ENCODE measurements at regions not wholly inside any gene's neighbourhood (a gene's known extent, or its start where the extent isn't known, plus 50 kb on each side); places are given as distances from the start of the nearest gene placed in this dataset.

DNA sequence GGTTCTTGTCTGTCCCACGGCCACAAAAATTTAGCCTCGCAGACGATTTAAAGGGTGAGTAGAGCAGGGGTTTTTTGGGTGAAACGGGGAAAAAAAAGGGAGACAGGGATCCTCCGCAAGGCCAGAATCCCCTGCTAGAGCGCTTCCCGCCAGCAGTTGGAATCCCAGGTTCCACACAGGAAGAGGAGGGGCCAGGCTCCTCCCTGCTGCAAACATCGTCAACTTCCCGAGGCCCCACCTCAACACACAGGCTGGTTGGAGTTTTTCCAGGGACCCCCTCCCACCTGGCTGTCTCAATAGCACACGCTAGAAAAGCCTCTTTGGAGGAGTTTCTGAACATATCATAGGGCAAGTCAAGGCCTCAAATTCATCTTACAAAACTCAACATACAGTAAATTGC is 112.7 kb downstream of the MTERF1 start:
- TF ChIP-seq CREM (IDR thresholded peaks at IDR 0.05; ENCODE audit: low read depth) (no peak), ZEB2 (IDR thresholded peaks at IDR 0.05) (no peak), JUND (IDR thresholded peaks at IDR 0.05; ENCODE audit: borderline replicate concordance, low read depth, low read length) (no peak), JUND (tag; IDR thresholded peaks at IDR 0.05; ENCODE audit: borderline replicate concordance, low read depth, low read length) (no peak), ZNF146 (CRISPR knock-in tag; IDR thresholded peaks at IDR 0.05; ENCODE audit: unreplicated experiment) (no peak), JUN (IDR thresholded peaks at IDR 0.05; ENCODE audit: borderline replicate concordance, low read depth, low read length) (no peak), JUN (CRISPR knock-in tag; IDR thresholded peaks at IDR 0.05; ENCODE audit: borderline replicate concordance) (no peak), POLR2A (conservative IDR thresholded peaks at IDR 0.05) (no peak), POLR2AphosphoS2 (IDR thresholded peaks at IDR 0.05; ENCODE audit: low read length) (no peak), EZH2 (IDR thresholded peaks at IDR 0.05; ENCODE audit: borderline replicate concordance, low read depth, low read length) (no peak), FUS (optimal IDR thresholded peaks at IDR 0.05; ENCODE audit: low read depth, low read length) (no peak), HCFC1 (IDR thresholded peaks at IDR 0.05; ENCODE audit: low read depth, low read length) (no peak), CBX5 (IDR thresholded peaks at IDR 0.05; ENCODE audit: borderline replicate concordance, low read depth) (no peak), L3MBTL2 (IDR thresholded peaks at IDR 0.05) (no peak)
- TF ChIP-seq, protein P1, sequence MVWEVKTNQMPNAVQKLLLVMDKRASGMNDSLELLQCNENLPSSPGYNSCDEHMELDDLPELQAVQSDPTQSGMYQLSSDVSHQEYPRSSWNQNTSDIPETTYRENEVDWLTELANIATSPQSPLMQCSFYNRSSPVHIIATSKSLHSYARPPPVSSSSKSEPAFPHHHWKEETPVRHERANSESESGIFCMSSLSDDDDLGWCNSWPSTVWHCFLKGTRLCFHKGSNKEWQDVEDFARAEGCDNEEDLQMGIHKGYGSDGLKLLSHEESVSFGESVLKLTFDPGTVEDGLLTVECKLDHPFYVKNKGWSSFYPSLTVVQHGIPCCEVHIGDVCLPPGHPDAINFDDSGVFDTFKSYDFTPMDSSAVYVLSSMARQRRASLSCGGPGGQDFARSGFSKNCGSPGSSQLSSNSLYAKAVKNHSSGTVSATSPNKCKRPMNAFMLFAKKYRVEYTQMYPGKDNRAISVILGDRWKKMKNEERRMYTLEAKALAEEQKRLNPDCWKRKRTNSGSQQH (CRISPR knock-in tag; IDR thresholded peaks at IDR 0.05) = no peak
- TF ChIP-seq, protein P2, sequence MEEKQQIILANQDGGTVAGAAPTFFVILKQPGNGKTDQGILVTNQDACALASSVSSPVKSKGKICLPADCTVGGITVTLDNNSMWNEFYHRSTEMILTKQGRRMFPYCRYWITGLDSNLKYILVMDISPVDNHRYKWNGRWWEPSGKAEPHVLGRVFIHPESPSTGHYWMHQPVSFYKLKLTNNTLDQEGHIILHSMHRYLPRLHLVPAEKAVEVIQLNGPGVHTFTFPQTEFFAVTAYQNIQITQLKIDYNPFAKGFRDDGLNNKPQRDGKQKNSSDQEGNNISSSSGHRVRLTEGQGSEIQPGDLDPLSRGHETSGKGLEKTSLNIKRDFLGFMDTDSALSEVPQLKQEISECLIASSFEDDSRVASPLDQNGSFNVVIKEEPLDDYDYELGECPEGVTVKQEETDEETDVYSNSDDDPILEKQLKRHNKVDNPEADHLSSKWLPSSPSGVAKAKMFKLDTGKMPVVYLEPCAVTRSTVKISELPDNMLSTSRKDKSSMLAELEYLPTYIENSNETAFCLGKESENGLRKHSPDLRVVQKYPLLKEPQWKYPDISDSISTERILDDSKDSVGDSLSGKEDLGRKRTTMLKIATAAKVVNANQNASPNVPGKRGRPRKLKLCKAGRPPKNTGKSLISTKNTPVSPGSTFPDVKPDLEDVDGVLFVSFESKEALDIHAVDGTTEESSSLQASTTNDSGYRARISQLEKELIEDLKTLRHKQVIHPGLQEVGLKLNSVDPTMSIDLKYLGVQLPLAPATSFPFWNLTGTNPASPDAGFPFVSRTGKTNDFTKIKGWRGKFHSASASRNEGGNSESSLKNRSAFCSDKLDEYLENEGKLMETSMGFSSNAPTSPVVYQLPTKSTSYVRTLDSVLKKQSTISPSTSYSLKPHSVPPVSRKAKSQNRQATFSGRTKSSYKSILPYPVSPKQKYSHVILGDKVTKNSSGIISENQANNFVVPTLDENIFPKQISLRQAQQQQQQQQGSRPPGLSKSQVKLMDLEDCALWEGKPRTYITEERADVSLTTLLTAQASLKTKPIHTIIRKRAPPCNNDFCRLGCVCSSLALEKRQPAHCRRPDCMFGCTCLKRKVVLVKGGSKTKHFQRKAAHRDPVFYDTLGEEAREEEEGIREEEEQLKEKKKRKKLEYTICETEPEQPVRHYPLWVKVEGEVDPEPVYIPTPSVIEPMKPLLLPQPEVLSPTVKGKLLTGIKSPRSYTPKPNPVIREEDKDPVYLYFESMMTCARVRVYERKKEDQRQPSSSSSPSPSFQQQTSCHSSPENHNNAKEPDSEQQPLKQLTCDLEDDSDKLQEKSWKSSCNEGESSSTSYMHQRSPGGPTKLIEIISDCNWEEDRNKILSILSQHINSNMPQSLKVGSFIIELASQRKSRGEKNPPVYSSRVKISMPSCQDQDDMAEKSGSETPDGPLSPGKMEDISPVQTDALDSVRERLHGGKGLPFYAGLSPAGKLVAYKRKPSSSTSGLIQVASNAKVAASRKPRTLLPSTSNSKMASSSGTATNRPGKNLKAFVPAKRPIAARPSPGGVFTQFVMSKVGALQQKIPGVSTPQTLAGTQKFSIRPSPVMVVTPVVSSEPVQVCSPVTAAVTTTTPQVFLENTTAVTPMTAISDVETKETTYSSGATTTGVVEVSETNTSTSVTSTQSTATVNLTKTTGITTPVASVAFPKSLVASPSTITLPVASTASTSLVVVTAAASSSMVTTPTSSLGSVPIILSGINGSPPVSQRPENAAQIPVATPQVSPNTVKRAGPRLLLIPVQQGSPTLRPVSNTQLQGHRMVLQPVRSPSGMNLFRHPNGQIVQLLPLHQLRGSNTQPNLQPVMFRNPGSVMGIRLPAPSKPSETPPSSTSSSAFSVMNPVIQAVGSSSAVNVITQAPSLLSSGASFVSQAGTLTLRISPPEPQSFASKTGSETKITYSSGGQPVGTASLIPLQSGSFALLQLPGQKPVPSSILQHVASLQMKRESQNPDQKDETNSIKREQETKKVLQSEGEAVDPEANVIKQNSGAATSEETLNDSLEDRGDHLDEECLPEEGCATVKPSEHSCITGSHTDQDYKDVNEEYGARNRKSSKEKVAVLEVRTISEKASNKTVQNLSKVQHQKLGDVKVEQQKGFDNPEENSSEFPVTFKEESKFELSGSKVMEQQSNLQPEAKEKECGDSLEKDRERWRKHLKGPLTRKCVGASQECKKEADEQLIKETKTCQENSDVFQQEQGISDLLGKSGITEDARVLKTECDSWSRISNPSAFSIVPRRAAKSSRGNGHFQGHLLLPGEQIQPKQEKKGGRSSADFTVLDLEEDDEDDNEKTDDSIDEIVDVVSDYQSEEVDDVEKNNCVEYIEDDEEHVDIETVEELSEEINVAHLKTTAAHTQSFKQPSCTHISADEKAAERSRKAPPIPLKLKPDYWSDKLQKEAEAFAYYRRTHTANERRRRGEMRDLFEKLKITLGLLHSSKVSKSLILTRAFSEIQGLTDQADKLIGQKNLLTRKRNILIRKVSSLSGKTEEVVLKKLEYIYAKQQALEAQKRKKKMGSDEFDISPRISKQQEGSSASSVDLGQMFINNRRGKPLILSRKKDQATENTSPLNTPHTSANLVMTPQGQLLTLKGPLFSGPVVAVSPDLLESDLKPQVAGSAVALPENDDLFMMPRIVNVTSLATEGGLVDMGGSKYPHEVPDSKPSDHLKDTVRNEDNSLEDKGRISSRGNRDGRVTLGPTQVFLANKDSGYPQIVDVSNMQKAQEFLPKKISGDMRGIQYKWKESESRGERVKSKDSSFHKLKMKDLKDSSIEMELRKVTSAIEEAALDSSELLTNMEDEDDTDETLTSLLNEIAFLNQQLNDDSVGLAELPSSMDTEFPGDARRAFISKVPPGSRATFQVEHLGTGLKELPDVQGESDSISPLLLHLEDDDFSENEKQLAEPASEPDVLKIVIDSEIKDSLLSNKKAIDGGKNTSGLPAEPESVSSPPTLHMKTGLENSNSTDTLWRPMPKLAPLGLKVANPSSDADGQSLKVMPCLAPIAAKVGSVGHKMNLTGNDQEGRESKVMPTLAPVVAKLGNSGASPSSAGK (IDR thresholded peaks at IDR 0.05) = no peak
